ENCODE measurements at regions not wholly inside any gene's neighbourhood (a gene's known extent, or its start where the extent isn't known, plus 50 kb on each side); places are given as distances from the start of the nearest gene placed in this dataset.
A peak's percentile ranks its signal among the peaks of the same experiment; 100 is the strongest.
"Not testable (repeated sequence)": the region's sequence is repeated elsewhere in the genome, so short reads cannot be mapped to it uniquely, and the experiment has no call there.

- DNase-seq (ENCODE audit: low read depth, low spot score), result peak; percentile 66
Measured at GRCh38 chr10:4270116-4270515, 485.1 kb upstream of the KLF6 start.

- not testable (repeated sequence) for DNase-seq (ENCODE audit: low read depth, low spot score)
Measured at GRCh38 chr10:4268490-4268889, 483.5 kb upstream of the KLF6 start.

- DNase-seq (ENCODE audit: low read depth, low spot score), result no peak
Measured at GRCh38 chr10:4267086-4267773, 482.2 kb upstream of the KLF6 start.

- peak; percentile 13 for DNase-seq (ENCODE audit: low read depth, low spot score)
Measured at GRCh38 chr10:4266416-4267085, 481.5 kb upstream of the KLF6 start.

GRCh38 chr10:4265964-4266363, 481.0 kb upstream of the KLF6 start:
- DNase-seq (ENCODE audit: low read depth, low spot score), result no peak

- no peak for DNase-seq (ENCODE audit: low read depth, low spot score)
Measured at GRCh38 chr10:4264209-4264865, 479.3 kb upstream of the KLF6 start.

GRCh38 chr10:4263601-4263921, 478.6 kb upstream of the KLF6 start:
- no peak for DNase-seq (ENCODE audit: low read depth, low spot score)

GRCh38 chr10:4262870-4263600, 478.0 kb upstream of the KLF6 start:
- DNase-seq (ENCODE audit: low read depth, low spot score), result no peak

- no peak for DNase-seq (ENCODE audit: low read depth, low spot score)
Measured at GRCh38 chr10:4262449-4262848, 477.4 kb upstream of the KLF6 start.

GRCh38 chr10:4260483-4261124, 475.6 kb upstream of the KLF6 start:
- DNase-seq (ENCODE audit: low read depth, low spot score), result no peak

- DNase-seq (ENCODE audit: low read depth, low spot score), result no peak
Measured at GRCh38 chr10:4257939-4258465, 473.0 kb upstream of the KLF6 start.

GRCh38 chr10:4256971-4257370, 472.0 kb upstream of the KLF6 start:
- DNase-seq (ENCODE audit: low read depth, low spot score), result no peak

- DNase-seq (ENCODE audit: low read depth, low spot score), result no peak
Measured at GRCh38 chr10:4255751-4256150, 470.7 kb upstream of the KLF6 start.

- peak; percentile 44 for DNase-seq (ENCODE audit: low read depth, low spot score)
Measured at GRCh38 chr10:4254101-4254994, 469.3 kb upstream of the KLF6 start.

GRCh38 chr10:4252701-4253100, 467.7 kb upstream of the KLF6 start:
- DNase-seq (ENCODE audit: low read depth, low spot score), result no peak

- no peak for DNase-seq (ENCODE audit: low read depth, low spot score)
Measured at GRCh38 chr10:4250587-4250887, 465.5 kb upstream of the KLF6 start.

- DNase-seq (ENCODE audit: low read depth, low spot score), result no peak
Measured at GRCh38 chr10:4249841-4250586, 465.0 kb upstream of the KLF6 start.

- DNase-seq (ENCODE audit: low read depth, low spot score), result no peak
Measured at GRCh38 chr10:4247379-4247778, 462.4 kb upstream of the KLF6 start.

GRCh38 chr10:4246881-4247358, 461.9 kb upstream of the KLF6 start:
- DNase-seq (ENCODE audit: low read depth, low spot score), result peak; percentile 71

GRCh38 chr10:4243651-4244050, 458.6 kb upstream of the KLF6 start:
- DNase-seq (ENCODE audit: low read depth, low spot score), result peak; percentile 94

Data from astrocyte of the hippocampus (primary cell).